ENCODE measurements at regions not wholly inside any gene's neighbourhood (a gene's known extent, or its start where the extent isn't known, plus 50 kb on each side); places are given as distances from the start of the nearest gene placed in this dataset.

DNA sequence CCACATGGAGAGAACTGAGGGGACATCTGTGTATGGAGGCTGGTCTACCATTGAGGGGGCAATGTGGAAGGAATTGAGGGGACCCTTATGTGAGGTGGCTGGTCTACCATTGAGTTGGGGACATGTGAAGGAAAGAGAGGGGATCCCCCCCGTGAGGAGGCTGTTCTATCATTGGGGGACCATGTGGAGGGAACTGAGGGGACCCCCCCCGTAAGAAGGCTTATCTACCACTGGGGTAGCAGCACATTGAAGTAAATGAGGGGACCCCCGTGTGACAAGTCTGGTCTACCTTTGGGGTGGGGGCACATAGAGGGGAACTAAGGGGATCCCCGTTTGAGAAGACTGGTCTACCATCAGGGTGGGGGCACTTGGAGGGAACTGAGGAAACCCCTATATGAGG, 158.0 kb downstream of the FBLN2 start:
- TF ChIP-seq CTCF (IDR thresholded peaks at IDR 0.05) (no peak), POLR2A (IDR thresholded peaks at IDR 0.05) (no peak)
